Retinal pigment epithelial cell (primary cell): ENCODE measurements at regions not wholly inside any gene's neighbourhood (a gene's known extent, or its start where the extent isn't known, plus 50 kb on each side); places are given as distances from the start of the nearest gene placed in this dataset.

Experiments
- DNase-seq: peaks from one replicate; pipeline ENCODE4 v3.0.0-alpha.2; 2010; ENCODE audit warnings: low read depth
- H3K4me3 ChIP-seq: 2 replicates; pipeline ENCODE4 v1.5.1; 2011; ENCODE audit warnings: mild to moderate bottlenecking, low read length, control low read depth, moderate library complexity
- TF ChIP-seq, protein P1 (sequence below): conservative IDR thresholded peaks from 2 replicates; pipeline ENCODE4 v1.5.1; 2011; ENCODE audit warnings: low read depth, low read length, control low read depth, inconsistent platforms

DNA sequence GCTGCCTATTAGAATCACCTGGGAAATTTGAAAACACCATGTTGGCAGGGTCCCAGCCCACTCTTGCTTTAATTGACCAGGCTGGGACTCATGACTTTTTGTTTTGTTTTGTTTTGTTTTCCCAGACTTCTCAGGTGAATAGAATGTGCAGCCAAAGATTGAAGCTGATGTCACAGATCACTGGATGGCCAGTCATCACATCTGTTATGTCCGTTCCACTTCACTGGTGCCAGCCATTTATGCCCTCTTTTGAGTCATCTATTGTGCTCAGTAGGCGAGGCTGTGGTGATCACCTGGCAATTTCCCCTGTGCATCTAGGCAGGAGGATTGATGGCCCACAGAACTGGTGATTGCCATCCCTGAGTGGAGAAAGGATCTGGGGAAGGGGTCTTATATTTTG lies 297.3 kb downstream of the INSC start:
- TF ChIP-seq, protein P1, sequence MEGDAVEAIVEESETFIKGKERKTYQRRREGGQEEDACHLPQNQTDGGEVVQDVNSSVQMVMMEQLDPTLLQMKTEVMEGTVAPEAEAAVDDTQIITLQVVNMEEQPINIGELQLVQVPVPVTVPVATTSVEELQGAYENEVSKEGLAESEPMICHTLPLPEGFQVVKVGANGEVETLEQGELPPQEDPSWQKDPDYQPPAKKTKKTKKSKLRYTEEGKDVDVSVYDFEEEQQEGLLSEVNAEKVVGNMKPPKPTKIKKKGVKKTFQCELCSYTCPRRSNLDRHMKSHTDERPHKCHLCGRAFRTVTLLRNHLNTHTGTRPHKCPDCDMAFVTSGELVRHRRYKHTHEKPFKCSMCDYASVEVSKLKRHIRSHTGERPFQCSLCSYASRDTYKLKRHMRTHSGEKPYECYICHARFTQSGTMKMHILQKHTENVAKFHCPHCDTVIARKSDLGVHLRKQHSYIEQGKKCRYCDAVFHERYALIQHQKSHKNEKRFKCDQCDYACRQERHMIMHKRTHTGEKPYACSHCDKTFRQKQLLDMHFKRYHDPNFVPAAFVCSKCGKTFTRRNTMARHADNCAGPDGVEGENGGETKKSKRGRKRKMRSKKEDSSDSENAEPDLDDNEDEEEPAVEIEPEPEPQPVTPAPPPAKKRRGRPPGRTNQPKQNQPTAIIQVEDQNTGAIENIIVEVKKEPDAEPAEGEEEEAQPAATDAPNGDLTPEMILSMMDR, result no peak
- DNase-seq, result no peak
- H3K4me3 ChIP-seq, result no peak overlapping the region

DNA sequence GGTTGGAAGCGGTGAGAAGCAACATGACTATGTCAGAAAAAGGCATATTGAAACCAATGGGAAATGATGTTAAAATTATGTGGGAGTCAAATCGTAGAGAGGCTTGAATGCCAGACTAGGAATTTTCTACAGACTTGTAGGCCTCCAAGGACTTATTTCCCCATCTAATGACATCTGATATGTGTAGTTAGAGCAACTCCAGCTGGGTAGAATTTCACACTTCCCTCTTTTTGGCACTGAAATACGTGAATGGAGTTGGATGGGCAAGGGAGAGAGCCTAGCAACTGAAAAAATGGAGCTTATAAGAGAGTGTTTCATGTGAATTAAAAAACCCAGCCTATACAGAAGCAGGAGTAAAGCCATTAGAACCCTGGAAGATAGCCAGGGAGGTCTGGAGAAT lies 304.2 kb downstream of the INSC start:
- H3K4me3 ChIP-seq, result no peak overlapping the region

DNA sequence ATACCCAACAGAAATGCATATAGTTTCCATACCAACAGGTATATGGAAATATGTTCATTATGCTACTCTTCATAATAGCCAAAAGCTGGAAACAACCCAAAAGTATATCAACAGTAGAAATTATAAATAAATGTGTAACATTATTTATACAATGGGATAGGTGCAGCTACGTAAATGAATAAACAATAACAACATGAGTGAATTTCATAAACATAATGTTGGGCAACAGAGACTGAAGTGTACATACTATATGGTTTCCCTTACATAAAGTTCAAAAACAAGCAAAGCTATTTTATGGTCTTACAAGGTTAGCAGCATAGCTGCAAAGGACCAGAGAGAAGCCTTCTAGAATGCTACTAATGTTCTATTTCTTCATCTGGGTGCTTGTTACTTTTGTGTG lies 305.0 kb downstream of the INSC start:
- TF ChIP-seq, protein P1, result no peak
- DNase-seq, result no peak
- no peak overlapping the region for H3K4me3 ChIP-seq

More for the DNA sequence above, 304.2 kb downstream of the INSC start:
- DNase-seq, result no peak
- TF ChIP-seq, protein P1, result no peak

DNA sequence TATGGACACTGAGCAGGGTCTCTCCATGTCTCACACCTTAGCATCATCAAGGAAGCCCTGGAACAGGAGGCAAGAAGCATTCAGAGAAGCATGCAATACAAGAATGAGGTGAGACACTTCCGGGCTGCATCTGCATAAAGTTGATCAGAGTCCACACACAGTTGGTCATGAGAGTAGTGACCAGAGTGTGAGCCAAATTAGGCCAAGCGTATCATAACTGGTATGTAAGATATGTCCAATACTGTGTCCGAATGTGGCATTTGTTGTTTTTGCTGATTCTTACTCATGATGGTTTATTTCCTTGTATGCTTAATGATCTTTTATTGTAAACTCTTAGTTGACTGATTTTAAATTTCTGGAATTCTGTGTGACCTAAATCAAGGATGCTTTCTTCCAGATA lies 315.7 kb downstream of the INSC start:
- TF ChIP-seq, protein P1, result no peak
- no peak overlapping the region for H3K4me3 ChIP-seq
- DNase-seq, result no peak

DNA sequence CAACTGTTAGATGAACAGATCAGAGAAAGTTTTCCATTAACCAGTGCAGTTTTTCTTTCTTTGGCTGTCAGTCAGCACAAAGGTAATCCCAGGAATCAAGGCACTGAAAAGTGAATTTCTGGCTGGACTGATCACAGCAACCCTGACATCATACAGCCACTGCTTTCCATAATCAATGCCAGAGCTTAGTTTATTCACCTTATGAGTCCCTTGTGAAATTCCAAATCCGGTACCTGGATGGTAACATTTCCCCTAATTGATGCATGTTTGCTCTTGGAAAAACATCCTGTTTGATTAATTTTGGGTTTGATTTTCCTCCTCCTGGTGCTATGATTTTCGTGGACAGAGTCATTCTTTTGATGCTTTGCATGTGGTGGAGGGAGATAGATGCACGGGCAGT lies 319.8 kb downstream of the INSC start:
- TF ChIP-seq, protein P1, result no peak
- H3K4me3 ChIP-seq, result no peak overlapping the region
- DNase-seq, result no peak

DNA sequence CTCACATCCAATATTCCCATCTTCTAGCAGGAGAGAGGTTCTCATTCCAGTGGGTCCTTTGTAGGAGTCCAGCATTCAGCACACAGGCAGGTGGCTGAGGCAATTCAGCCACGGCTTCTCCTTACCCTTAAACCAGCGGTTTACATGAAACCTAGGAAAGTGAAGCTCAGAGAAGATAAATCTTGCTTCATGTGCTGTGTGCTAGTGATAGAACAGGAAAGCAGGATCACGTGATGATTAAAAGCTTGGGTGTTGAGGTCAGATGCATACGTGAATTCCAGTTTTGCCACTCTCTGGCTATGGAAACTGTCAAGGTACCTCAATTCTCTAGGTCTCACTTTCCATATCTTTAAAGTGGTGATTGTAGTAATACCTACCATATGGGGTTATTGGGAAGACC lies 331.6 kb downstream of the INSC start:
- no peak overlapping the region for H3K4me3 ChIP-seq
- TF ChIP-seq, protein P1, result no peak

DNA sequence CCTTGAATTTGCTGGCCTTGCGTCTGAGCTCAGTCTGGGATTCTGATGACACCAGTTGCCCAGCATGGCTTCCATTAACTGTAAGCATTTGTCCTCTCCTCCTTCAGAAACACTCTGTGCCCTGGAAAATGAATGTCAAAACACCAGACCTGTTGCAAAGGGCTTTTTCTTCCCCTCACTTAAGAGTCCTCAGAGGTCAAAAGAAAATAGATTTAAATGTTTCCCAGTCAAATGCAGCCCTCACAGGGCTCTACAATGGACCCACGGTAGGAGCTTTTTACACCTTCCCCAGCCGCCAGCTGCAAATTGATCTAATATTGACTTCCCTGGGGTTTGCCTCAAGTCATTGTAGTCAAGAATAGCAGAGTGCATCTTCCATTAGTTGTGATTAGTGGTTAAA lies 332.2 kb downstream of the INSC start:
- no peak for DNase-seq
- TF ChIP-seq, protein P1, result no peak
- H3K4me3 ChIP-seq, result no peak overlapping the region

More for the DNA sequence above, 331.6 kb downstream of the INSC start:
- DNase-seq, result no peak
